A549 (cell line): ENCODE measurements at regions not wholly inside any gene's neighbourhood (a gene's known extent, or its start where the extent isn't known, plus 50 kb on each side); places are given as distances from the start of the nearest gene placed in this dataset.

Experiments
- ATAC-seq, 2 experiments: fragments of 200-7000 bp in 1 of 2; fragments of >200 bp in 1 of 2; cut with Nextera tagmentation in 1 of 2; cut with Tn5 transposase in 1 of 2; 3 replicates each; pipeline versions ENCODE4 v1.8.0 to v1.9.1; 2018 to 2020; ENCODE audit warnings: mild to moderate bottlenecking in 1 of 2, moderate library complexity in 1 of 2
- CTCF ChIA-PET: fragments of 300-600 bp; sonication (Branson Sonifier 250); formaldehyde crosslinking; extraction: SDS; loops from one replicate; lab custom pipeline; 2021; ENCODE audit warnings: antibody characterized with exemption, inconsistent platforms; lab: Yijun Ruan, JAX
- POLR2A ChIA-PET: fragments of 350-600 bp; formaldehyde crosslinking; extraction: SDS; loops from one replicate; lab custom pipeline; 2021; ENCODE audit warnings: antibody characterized with exemption, inconsistent platforms; lab: Yijun Ruan, JAX
- DNase-seq, 2 experiments: peaks; one replicate each; pipeline versions ENCODE4 v3.0.0 to v3.0.0-alpha.2; 2011 to 2016; ENCODE audit warnings: low read depth in 1 of 2, low spot score in 1 of 2
- FAIRE-seq: peaks from 2 replicates; lab custom pipeline; 2011; peaks lifted over from hg19 to GRCh38; lab: Jason Lieb, UNC
- H3K27ac ChIP-seq, 2 experiments: fragments of >200 bp; sonication (Bioruptor Twin); formaldehyde crosslinking; 3 replicates each; pipeline ENCODE4 v1.5.1; 2016 to 2017
- H3K4me1 ChIP-seq: fragments of >200 bp; sonication (Bioruptor Twin); formaldehyde crosslinking; 3 replicates; pipeline ENCODE4 v1.6.1; 2016
- H3K4me2 ChIP-seq: fragments of >200 bp; sonication (Bioruptor Twin); formaldehyde crosslinking; 3 replicates; pipeline ENCODE4 v1.6.1; 2016
- H3K4me3 ChIP-seq: fragments of >200 bp; sonication (Bioruptor Twin); formaldehyde crosslinking; 3 replicates; pipeline ENCODE4 v1.5.1; 2016
- H3K9me3 ChIP-seq: fragments of >200 bp; sonication (Bioruptor Twin); formaldehyde crosslinking; 3 replicates; pipeline ENCODE4 v1.6.1; 2016
- BHLHE40 ChIP-seq: IDR thresholded peaks from 2 replicates; pipeline ENCODE4 v1.6.1; 2012; ENCODE audit warnings: low read depth, low read length, inconsistent platforms
- CBX2 ChIP-seq: fragments of 200-600 bp; sonication (generic); IDR thresholded peaks from 2 replicates; pipeline ENCODE4 v1.6.1; 2016; ENCODE audit warnings: low read depth, mild to moderate bottlenecking, borderline replicate concordance
- CEBPB ChIP-seq, 2 experiments: fragments of >200 bp in 1 of 2; sonication (Bioruptor Twin) in 1 of 2; formaldehyde crosslinking in 1 of 2; IDR thresholded peaks; 2 replicates each; pipeline ENCODE4 v1.6.1; 2012 to 2016
- EHMT2 ChIP-seq: fragments of 200-600 bp; sonication (generic); IDR thresholded peaks from 2 replicates; pipeline ENCODE4 v1.6.1; 2016; ENCODE audit warnings: antibody characterized with exemption, low read depth, mild to moderate bottlenecking, moderate library complexity
- FOSB ChIP-seq: fragments of 250-450 bp; sonication (Bioruptor Pico); IDR thresholded peaks from 2 replicates; pipeline ENCODE4 v1.5.0; 2020; ENCODE audit warnings: mild to moderate bottlenecking, moderate library complexity
- GATA3 ChIP-seq: IDR thresholded peaks from 2 replicates; pipeline ENCODE4 v1.6.1; 2012; ENCODE audit warnings: borderline replicate concordance
- HDAC2 ChIP-seq: fragments of 200-600 bp; sonication (generic); IDR thresholded peaks from 2 replicates; pipeline ENCODE4 v1.6.1; 2016
- HEYL ChIP-seq: fragments of 250-450 bp; sonication (Bioruptor Pico); IDR thresholded peaks from 2 replicates; pipeline ENCODE4 v1.8.0; 2021; ENCODE audit warnings: mild to moderate bottlenecking, moderate library complexity
- HOXB5 ChIP-seq: fragments of 250-450 bp; sonication (Bioruptor Pico); IDR thresholded peaks from 2 replicates; pipeline ENCODE4 v1.5.0; 2020; ENCODE audit warnings: mild to moderate bottlenecking, moderate library complexity
- JUN ChIP-seq, 2 experiments: fragments of >200 bp; sonication (Bioruptor Twin); formaldehyde crosslinking; IDR thresholded peaks; 2 replicates in 1 of 2; 3 replicates in 1 of 2; pipeline ENCODE4 v1.6.1; 2016 to 2017
- KDM1A ChIP-seq: fragments of 200-600 bp; sonication (generic); IDR thresholded peaks from 2 replicates; pipeline ENCODE4 v1.6.1; 2016; ENCODE audit warnings: low read depth, mild to moderate bottlenecking
- NFE2L2 ChIP-seq: fragments of 150-350 bp; conservative IDR thresholded peaks from 2 replicates; pipeline ENCODE4 v1.6.1; 2014; ENCODE audit warnings: low read length
- POLR2A ChIP-seq: IDR thresholded peaks from 2 replicates; pipeline ENCODE4 v1.6.1; 2012; ENCODE audit warnings: mild to moderate bottlenecking, low read length
- RARB ChIP-seq: fragments of 250-450 bp; sonication (Bioruptor Pico); IDR thresholded peaks from 2 replicates; pipeline ENCODE4 v1.8.0; 2021; ENCODE audit warnings: mild to moderate bottlenecking, moderate library complexity
- RCOR1 ChIP-seq: fragments of 150-350 bp; IDR thresholded peaks from 2 replicates; pipeline ENCODE4 v1.6.1; 2014; ENCODE audit warnings: antibody characterized with exemption, low read length, low read depth
- RFX5 ChIP-seq: fragments of 450-650 bp; IDR thresholded peaks from 2 replicates; pipeline ENCODE4 v1.7.1; 2014; ENCODE audit warnings: antibody characterized with exemption, mild to moderate bottlenecking, moderate library complexity
- RNF2 ChIP-seq: fragments of 200-600 bp; sonication (generic); IDR thresholded peaks from 2 replicates; pipeline ENCODE4 v1.6.1; 2016; ENCODE audit warnings: low read depth, mild to moderate bottlenecking, antibody characterized with exemption, moderate library complexity, borderline replicate concordance
- SREBF2 ChIP-seq: fragments of 450-650 bp; IDR thresholded peaks from 2 replicates; pipeline ENCODE4 v1.6.1; 2014; ENCODE audit warnings: mild to moderate bottlenecking, moderate library complexity
- TP53 ChIP-seq: fragments of 250-450 bp; sonication (Bioruptor Pico); IDR thresholded peaks from 2 replicates; pipeline ENCODE4 v1.5.0; 2021; ENCODE audit warnings: mild to moderate bottlenecking, moderate library complexity
- ZFP36 ChIP-seq: fragments of 450-650 bp; IDR thresholded peaks from 2 replicates; pipeline ENCODE4 v1.6.1; 2014; ENCODE audit warnings: borderline replicate concordance; ENCODE audit not compliant: partially characterized antibody
- WGBS: methylation state at CpG from one replicate; pipeline ENCODE4 v1.1.6; 2017; ENCODE audit errors: missing lambda C conversion rate; 5-methylcytosine and 5-hydroxymethylcytosine counted together
- TF ChIP-seq, protein P1 (sequence below): fragments of 250-450 bp; sonication (Bioruptor Pico); IDR thresholded peaks from 2 replicates; pipeline ENCODE4 v1.5.0; 2021; ENCODE audit warnings: mild to moderate bottlenecking, moderate library complexity, borderline replicate concordance
- TF ChIP-seq, protein P2 (sequence below): fragments of 250-450 bp; sonication (Bioruptor Pico); IDR thresholded peaks from 2 replicates; pipeline ENCODE4 v1.5.0; 2020; ENCODE audit warnings: low read depth, mild to moderate bottlenecking, moderate library complexity
- TF ChIP-seq, protein P3 (sequence below): fragments of >200 bp; sonication (Bioruptor Twin); formaldehyde crosslinking; IDR thresholded peaks from 3 replicates; pipeline ENCODE4 v1.5.1; 2016

DNA sequence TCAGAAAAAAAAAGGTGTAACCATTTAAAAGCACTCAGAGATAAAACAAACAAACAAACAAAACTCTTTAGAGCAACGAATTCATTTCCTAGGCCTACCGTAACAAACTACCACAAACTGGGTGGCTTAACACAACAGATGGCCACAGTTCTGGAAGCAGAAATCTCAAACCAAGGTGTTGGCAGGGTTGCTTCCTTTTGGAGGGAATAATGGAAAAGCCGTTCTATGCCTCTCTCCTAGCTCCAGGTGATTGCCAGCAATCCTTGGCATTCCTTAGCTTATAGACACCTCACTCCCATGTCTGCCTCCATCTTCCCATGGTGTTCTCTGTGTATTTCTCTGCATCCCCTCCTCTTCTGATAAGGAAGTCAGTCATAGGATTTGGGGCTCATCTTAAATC is 200.4 kb downstream of the RAB38 start:
- ATAC-seq: no peak
- 42% methylated on average over 3 of the region's 3 CpGs for WGBS
- H3K4me3 ChIP-seq: no peak overlapping the region
- no peak for FAIRE-seq
- H3K27ac ChIP-seq: no peak overlapping the region
- TF ChIP-seq TP53 (no peak), FOSB (CRISPR knock-in tag) (no peak), RFX5 (no peak), HDAC2 (no peak), POLR2A (no peak), NFE2L2 (no peak), CEBPB (IDR thresholded peaks at IDR 0.05) (no peak)
- TF ChIP-seq, protein P1, sequence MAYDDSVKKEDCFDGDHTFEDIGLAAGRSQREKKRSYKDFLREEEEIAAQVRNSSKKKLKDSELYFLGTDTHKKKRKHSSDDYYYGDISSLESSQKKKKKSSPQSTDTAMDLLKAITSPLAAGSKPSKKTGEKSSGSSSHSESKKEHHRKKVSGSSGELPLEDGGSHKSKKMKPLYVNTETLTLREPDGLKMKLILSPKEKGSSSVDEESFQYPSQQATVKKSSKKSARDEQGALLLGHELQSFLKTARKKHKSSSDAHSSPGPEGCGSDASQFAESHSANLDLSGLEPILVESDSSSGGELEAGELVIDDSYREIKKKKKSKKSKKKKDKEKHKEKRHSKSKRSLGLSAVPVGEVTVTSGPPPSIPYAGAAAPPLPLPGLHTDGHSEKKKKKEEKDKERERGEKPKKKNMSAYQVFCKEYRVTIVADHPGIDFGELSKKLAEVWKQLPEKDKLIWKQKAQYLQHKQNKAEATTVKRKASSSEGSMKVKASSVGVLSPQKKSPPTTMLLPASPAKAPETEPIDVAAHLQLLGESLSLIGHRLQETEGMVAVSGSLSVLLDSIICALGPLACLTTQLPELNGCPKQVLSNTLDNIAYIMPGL (CRISPR knock-in tag): no peak
- TF ChIP-seq, protein P2, sequence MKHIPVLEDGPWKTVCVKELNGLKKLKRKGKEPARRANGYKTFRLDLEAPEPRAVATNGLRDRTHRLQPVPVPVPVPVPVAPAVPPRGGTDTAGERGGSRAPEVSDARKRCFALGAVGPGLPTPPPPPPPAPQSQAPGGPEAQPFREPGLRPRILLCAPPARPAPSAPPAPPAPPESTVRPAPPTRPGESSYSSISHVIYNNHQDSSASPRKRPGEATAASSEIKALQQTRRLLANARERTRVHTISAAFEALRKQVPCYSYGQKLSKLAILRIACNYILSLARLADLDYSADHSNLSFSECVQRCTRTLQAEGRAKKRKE (CRISPR knock-in tag): no peak
- no peaks in the 10 kb centered on the region for H3K4me1 ChIP-seq
- no peak overlapping the region for H3K4me2 ChIP-seq
- ChIA-PET POLR2A (no interaction called here), CTCF (no interaction called here)
- no peak for DNase-seq
- H3K9me3 ChIP-seq: no peaks in the 10 kb centered on the region

DNA sequence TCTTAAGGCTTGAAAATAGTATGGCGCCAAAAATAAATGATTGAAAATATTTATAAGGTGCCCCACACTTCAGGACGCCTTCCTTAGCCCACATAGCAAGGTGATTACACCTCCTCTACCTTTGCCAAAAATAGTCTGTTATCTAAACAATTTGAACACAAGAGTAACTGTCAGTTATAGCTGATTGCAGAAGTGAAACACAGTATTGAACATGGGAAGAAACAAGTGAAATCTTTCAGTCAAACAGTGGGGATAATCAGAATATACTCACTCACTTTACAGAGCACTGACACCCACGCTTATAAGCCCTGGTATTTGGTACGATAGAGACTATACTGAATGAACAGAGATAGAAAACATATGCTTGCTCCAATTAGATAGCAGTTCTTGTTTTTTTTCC is 203.1 kb downstream of the RAB38 start:
- H3K9me3 ChIP-seq: no peaks in the 10 kb centered on the region
- POLR2A ChIA-PET: no interaction called here
- 12% methylated on average over 4 of the region's 4 CpGs for WGBS
- no peaks in the 10 kb centered on the region for H3K4me1 ChIP-seq
- H3K27ac ChIP-seq: no peak overlapping the region
- no peak for FAIRE-seq
- ATAC-seq: no peak
- CTCF ChIA-PET: interaction anchor here (1.0 to 1.3 kb wide), 2 partner anchors 43 to 572 kb away, joined by 3 to 4 read pairs; no protein-coding TSS in a partner anchor
- H3K4me3 ChIP-seq: no peak overlapping the region
- TF ChIP-seq RARB (CRISPR knock-in tag) (no peak), EHMT2 (no peak), BHLHE40 (no peak), ZFP36 (no peak), HOXB5 (CRISPR knock-in tag) (no peak), TP53 (no peak), RCOR1 (no peak), GATA3 (no peak), HEYL (no peak), FOSB (CRISPR knock-in tag) (no peak), JUN (IDR thresholded peaks at IDR 0.05) (no peak), KDM1A (no peak), CBX2 (no peak), SREBF2 (no peak), RNF2 (no peak)
- TF ChIP-seq, protein P3, sequence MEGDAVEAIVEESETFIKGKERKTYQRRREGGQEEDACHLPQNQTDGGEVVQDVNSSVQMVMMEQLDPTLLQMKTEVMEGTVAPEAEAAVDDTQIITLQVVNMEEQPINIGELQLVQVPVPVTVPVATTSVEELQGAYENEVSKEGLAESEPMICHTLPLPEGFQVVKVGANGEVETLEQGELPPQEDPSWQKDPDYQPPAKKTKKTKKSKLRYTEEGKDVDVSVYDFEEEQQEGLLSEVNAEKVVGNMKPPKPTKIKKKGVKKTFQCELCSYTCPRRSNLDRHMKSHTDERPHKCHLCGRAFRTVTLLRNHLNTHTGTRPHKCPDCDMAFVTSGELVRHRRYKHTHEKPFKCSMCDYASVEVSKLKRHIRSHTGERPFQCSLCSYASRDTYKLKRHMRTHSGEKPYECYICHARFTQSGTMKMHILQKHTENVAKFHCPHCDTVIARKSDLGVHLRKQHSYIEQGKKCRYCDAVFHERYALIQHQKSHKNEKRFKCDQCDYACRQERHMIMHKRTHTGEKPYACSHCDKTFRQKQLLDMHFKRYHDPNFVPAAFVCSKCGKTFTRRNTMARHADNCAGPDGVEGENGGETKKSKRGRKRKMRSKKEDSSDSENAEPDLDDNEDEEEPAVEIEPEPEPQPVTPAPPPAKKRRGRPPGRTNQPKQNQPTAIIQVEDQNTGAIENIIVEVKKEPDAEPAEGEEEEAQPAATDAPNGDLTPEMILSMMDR: no peak
- TF ChIP-seq, protein P1 (CRISPR knock-in tag): no peak
- TF ChIP-seq, all 56 proteins: peak for 0
- H3K4me2 ChIP-seq: no peak overlapping the region
- no peak for DNase-seq
